Sigmoid colon (tissue), 6 donors: ENCODE measurements at regions not wholly inside any gene's neighbourhood (a gene's known extent, or its start where the extent isn't known, plus 50 kb on each side); places are given as distances from the start of the nearest gene placed in this dataset.
"Not testable (repeated sequence)": the region's sequence is repeated elsewhere in the genome, so short reads cannot be mapped to it uniquely, and the experiment has no call there.

Source experiments
- DNase-seq: peaks from one replicate; pipeline ENCODE4 v3.0.0-alpha.2; 2019
- H3K27ac ChIP-seq, 4 donors: fragments of 200-600 bp; sonication (generic); one replicate each; pipeline ENCODE4 v1.5.1; 2016 to 2019; ENCODE audit warnings: mild to moderate bottlenecking in 1 of 4
- H3K27me3 ChIP-seq, 3 donors: fragments of 200-600 bp; sonication (generic); one replicate each; pipeline ENCODE4 v1.5.1; 2019; ENCODE audit warnings: mild to moderate bottlenecking in 1 of 3
- H3K36me3 ChIP-seq, 4 donors: fragments of 200-600 bp; sonication (generic); one replicate each; pipeline ENCODE4 v1.5.1; 2016 to 2019
- H3K4me1 ChIP-seq, 4 donors: fragments of 200-600 bp; sonication (generic); one replicate each; pipeline ENCODE4 v1.5.1; 2017 to 2019
- H3K4me3 ChIP-seq, 4 donors: fragments of 200-600 bp; sonication (generic); one replicate each; pipeline ENCODE4 v1.5.1; 2017 to 2019; ENCODE audit warnings: mild to moderate bottlenecking in 2 of 4, moderate library complexity in 1 of 4
- H3K9me3 ChIP-seq, 4 donors: fragments of 200-600 bp in 3 of 4; sonication (generic) in 3 of 4; one replicate each; pipeline versions ENCODE4 v1.5.1 to v1.6.1; 2013 to 2019
- WGBS, 2 donors: extraction: QIAGEN DNeasy Blood & Tissue Kit; methylation state at CpG; one replicate each; pipeline ENCODE4 v1.1.7; 2013; 5-methylcytosine and 5-hydroxymethylcytosine counted together
- intact Hi-C: fragments of 100-400 bp; cut with DNase I; formaldehyde crosslinking; loops from one replicate; pipeline ENCODE4 v1.15.1; 2023
- donor health status: healthy with polysubstance abuse.
- donor health status: healthy.

GRCh38 chr17:64800987-64801386 is 118.3 kb downstream of the LRRC37A3 start:
- H3K9me3 ChIP-seq, H3K27ac ChIP-seq, H3K4me1 ChIP-seq, H3K27me3 ChIP-seq, intact Hi-C loops, H3K4me3 ChIP-seq, DNase-seq: not testable (repeated sequence)
- H3K36me3 ChIP-seq: peaks cover 0 to 38% (median 3%) of the 10 kb centered on the region in 4 donors
- 89 to 97% methylated on average over 7 of the region's 8 CpGs for WGBS, 2 donors

- H3K27ac ChIP-seq, H3K4me3 ChIP-seq, H3K4me1 ChIP-seq, DNase-seq, H3K27me3 ChIP-seq, H3K9me3 ChIP-seq, intact Hi-C loops: not testable (repeated sequence)
- peaks cover 0 to 38% (median 3%) of the 10 kb centered on the region in 4 donors for H3K36me3 ChIP-seq
- WGBS, 2 donors: 92 to 96% methylated on average over 21 of the region's 21 CpGs
Observed at GRCh38 chr17:64800361-64800895, 118.8 kb downstream of the LRRC37A3 start.

GRCh38 chr17:64799543-64800188 is 119.6 kb downstream of the LRRC37A3 start:
- H3K4me1 ChIP-seq, intact Hi-C loops, H3K9me3 ChIP-seq, H3K27ac ChIP-seq, H3K4me3 ChIP-seq, H3K27me3 ChIP-seq, DNase-seq: not testable (repeated sequence)
- 76 to 91% methylated on average over 9 to 10 of the region's 13 CpGs for WGBS, 2 donors
- peaks cover 0 to 43% (median 3%) of the 10 kb centered on the region in 4 donors for H3K36me3 ChIP-seq

GRCh38 chr17:64798961-64799360 is 120.3 kb downstream of the LRRC37A3 start:
- H3K36me3 ChIP-seq: peaks cover 0 to 48% (median 3%) of the 10 kb centered on the region in 4 donors
- H3K4me1 ChIP-seq, DNase-seq, H3K4me3 ChIP-seq, H3K27me3 ChIP-seq, H3K27ac ChIP-seq, intact Hi-C loops, H3K9me3 ChIP-seq: not testable (repeated sequence)
- WGBS, 2 donors: 69 to 94% methylated on average over 1 of the region's 1 CpG

DNA sequence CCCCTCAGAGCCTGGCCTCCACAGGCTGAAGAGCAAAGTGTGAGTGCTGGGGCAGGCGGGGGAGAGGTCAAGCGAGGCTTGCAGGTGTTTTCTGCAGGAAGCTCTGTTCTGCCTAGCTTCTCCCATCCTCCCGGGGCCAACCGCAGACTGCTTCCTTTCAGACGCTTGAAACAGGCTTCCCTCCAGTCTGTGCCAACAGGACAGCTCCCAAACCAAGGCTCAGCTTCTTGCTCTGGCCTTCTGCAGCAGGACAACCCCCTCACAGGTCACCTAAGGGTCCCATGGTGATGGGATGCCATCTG is 120.8 kb downstream of the LRRC37A3 start:
- H3K27ac ChIP-seq, DNase-seq, H3K27me3 ChIP-seq, H3K4me1 ChIP-seq, intact Hi-C loops, H3K4me3 ChIP-seq, H3K9me3 ChIP-seq: not testable (repeated sequence)
- WGBS, 2 donors: 48 to 67% methylated on average over 5 of the region's 5 CpGs
- H3K36me3 ChIP-seq: peaks cover 0 to 49% (median 3%) of the 10 kb centered on the region in 4 donors

- H3K4me3 ChIP-seq, H3K27ac ChIP-seq, H3K4me1 ChIP-seq, H3K9me3 ChIP-seq, DNase-seq, intact Hi-C loops, H3K27me3 ChIP-seq: not testable (repeated sequence)
- 77 to 89% methylated on average over 13 of the region's 15 CpGs for WGBS, 2 donors
- peaks cover 0 to 44% (median 3%) of the 10 kb centered on the region in 4 donors for H3K36me3 ChIP-seq
Observed at GRCh38 chr17:64797746-64798488, 121.4 kb downstream of the LRRC37A3 start.

DNA sequence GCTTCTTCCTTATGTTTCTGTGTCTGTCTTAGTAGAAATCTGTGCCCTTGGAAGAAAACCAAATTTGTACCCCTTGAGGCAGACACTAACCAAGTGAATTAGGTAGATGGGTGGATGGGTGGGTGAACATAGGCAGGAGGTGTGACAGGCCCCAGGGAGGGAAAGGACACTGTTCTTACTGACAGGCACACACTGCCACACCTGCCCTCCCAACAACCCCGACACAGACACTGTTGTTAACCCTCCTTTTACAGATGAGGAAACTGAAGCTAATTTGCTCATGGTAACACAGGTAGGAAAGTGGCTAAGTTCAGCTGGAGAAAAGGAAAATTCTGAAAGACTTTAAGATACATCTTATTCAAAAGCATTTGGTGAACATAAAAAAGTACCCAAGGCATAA is 123.9 kb downstream of the LRRC37A3 start:
- H3K4me1 ChIP-seq, H3K9me3 ChIP-seq, H3K27ac ChIP-seq, H3K27me3 ChIP-seq, intact Hi-C loops, H3K4me3 ChIP-seq, DNase-seq: not testable (repeated sequence)
- WGBS, 2 donors: 30 to 40% methylated on average over 1 of the region's 1 CpG
- H3K36me3 ChIP-seq: peaks cover 0 to 41% (median under 1%) of the 10 kb centered on the region in 4 donors

DNA sequence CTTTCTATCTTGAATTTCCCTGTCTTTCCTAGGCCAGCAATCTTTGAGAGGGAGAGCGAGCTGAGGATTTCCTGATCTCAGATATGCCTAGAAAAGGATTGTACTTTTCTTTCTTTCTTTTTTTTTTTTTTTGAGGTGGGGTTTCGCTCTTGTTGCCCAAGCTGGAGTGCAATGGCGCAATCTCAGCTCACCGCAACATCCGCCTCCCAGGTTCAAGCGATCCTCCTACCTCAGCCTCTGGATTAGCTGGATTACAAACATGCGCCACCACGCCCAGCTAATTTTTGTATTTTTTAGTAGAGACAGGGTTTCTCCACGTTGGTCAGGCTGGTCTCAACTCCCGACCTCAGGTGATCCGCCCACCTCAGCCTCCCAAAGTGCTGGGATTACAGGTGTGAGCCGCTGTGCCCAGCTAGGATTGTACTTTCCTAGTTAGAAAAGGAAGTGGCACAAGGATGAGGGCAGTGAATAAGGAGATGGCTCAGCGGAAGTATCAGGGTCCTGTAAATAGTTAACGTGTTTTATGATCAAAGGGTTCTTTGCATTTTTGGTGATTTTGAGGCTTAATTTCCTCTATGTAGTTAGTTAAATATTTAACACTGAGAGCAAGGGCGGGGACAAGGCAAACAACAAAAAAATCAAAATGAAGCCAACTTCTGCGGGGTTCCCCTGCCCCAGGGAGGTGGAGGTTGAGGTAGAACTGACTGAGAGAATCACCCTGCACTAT is 124.6 kb downstream of the LRRC37A3 start:
- peak overlapping the region in 1 of 4 donors; percentile 27 for H3K27ac ChIP-seq
- H3K9me3 ChIP-seq, H3K4me1 ChIP-seq, H3K4me3 ChIP-seq, H3K27me3 ChIP-seq, intact Hi-C loops: not testable (repeated sequence)
- DNase-seq: peak; percentile 44
- peaks cover 0 to 38% (median 0%) of the 10 kb centered on the region in 4 donors for H3K36me3 ChIP-seq
- 27 to 75% methylated on average over 16 of the region's 16 CpGs for WGBS, 2 donors

DNA sequence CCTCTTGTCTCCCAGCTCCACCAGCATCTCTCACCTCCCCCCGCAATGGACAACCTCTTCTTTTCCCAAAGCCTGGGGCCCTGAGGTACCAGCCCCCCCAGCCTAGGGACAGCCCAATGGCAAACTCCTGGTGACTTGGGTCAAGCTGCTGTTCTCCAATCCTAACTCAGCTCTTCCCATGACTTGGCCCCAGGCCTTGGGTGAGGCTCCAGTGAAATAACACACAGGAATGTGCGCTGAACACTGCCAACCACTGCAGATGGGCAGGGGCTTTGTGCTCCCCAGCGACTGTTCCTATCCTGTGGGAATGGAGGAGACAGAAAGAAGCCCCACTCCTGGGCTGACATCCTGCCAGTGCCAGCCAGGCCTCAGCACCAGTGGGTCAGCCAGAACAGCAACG is 125.2 kb downstream of the LRRC37A3 start:
- intact Hi-C loops, H3K9me3 ChIP-seq, H3K27me3 ChIP-seq, DNase-seq, H3K4me3 ChIP-seq, H3K4me1 ChIP-seq: not testable (repeated sequence)
- WGBS, 2 donors: 60 to 75% methylated on average over 4 of the region's 4 CpGs
- peaks cover 0 to 34% (median 0%) of the 10 kb centered on the region in 4 donors for H3K36me3 ChIP-seq
- H3K27ac ChIP-seq: peak overlapping the region in 1 of 4 donors; percentile 27

GRCh38 chr17:64792793-64793575 is 126.3 kb downstream of the LRRC37A3 start:
- peaks cover 0 to 33% (median 0%) of the 10 kb centered on the region in 4 donors for H3K36me3 ChIP-seq
- H3K27me3 ChIP-seq, H3K27ac ChIP-seq, H3K4me3 ChIP-seq, intact Hi-C loops, DNase-seq, H3K4me1 ChIP-seq, H3K9me3 ChIP-seq: not testable (repeated sequence)
- 56 to 71% methylated on average over 12 of the region's 12 CpGs for WGBS, 2 donors

- H3K27me3 ChIP-seq, H3K4me1 ChIP-seq, DNase-seq, H3K4me3 ChIP-seq, H3K27ac ChIP-seq, H3K9me3 ChIP-seq, intact Hi-C loops: not testable (repeated sequence)
- H3K36me3 ChIP-seq: peaks cover 0 to 33% (median 0%) of the 10 kb centered on the region in 4 donors
- 94 to 95% methylated on average over 12 of the region's 12 CpGs for WGBS, 2 donors
Observed at GRCh38 chr17:64792276-64792675, 127.0 kb downstream of the LRRC37A3 start.

DNA sequence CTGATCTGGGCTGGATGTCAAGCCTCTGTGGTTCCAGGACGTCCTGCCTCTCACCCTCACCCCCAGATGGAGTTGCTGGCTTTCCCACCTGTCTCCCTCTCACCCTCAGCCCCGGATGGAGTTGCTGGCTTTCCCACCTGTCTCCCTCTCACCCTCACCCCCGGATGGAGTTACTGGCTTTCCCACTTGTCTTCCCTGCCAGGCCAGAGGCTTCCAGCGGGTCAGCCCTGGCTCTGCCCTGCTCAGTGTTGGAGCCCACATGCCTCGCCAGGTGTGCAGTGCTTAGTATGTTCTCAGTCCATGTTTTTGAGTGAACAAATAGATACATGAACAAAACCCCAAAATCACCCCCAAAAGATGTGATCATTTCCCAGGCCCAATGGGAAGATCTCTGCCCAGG is 127.6 kb downstream of the LRRC37A3 start:
- peaks cover 0 to 12% (median 0%) of the 10 kb centered on the region in 3 donors for H3K27me3 ChIP-seq
- H3K27ac ChIP-seq, intact Hi-C loops, H3K9me3 ChIP-seq, H3K4me3 ChIP-seq, H3K4me1 ChIP-seq, DNase-seq: not testable (repeated sequence)
- peaks cover 0 to 35% (median 2%) of the 10 kb centered on the region in 4 donors for H3K36me3 ChIP-seq
- 80 to 89% methylated on average over 5 of the region's 5 CpGs for WGBS, 2 donors
